ENCODE measurements at regions not wholly inside any gene's neighbourhood (a gene's known extent, or its start where the extent isn't known, plus 50 kb on each side); places are given as distances from the start of the nearest gene placed in this dataset.
"Not testable (repeated sequence)": the region's sequence is repeated elsewhere in the genome, so short reads cannot be mapped to it uniquely, and the experiment has no call there.

DNA sequence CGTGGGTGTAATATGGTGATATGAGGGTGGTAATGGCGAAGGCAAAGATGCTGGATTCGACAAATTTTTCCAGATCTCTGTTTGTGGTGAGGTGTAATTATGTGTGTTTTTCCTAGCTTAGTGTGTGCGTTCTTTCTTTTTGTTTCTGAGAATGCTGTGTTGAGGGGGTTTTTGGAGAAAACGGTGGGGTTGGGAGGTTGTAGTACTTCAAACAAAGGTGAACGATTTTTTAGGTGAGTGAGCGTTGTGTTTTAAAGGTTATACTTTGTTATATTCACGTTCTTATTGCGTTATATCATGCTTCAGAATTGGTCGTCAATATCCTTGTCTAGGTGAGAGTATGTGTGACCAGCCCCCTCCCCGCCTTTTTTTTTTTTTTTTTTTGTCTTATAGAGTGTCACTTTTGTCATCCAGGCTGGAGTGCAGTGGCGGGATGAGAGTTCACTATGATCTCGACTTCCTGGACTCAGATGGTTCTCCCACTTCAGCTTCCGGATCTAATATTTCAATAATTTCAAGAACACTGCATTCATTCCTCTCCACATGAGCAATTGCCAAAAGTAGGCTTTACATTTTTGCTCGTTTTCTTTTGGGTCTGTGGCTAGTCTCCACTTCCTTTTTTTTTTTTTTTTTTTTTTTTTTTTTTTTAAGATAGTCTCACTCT, 82.2 kb upstream of the RNU2-1 start:
- DNase-seq (ENCODE audit: low read depth), result no peak

DNA sequence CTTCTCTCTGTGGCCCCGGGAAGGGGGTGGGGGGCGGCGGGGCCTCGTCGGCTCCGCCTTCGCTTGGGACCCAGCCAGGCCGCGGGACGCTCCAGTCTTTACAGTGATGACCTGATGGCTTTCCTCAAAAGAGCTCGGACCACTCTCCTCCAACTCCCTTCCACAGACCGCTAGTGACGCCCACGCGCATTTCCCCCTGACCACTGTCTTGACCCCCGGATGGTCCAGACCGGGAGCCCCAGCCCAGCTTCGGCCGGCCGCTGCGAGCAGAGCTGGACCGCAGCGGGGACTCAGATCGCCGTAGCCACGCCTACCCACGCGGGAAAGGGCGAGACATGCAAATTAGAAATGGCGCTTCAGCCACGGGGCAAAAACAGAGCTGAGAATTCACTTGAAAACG, 81.6 kb upstream of the RNU2-1 start:
- DNase-seq (ENCODE audit: low read depth), result no peak

DNA sequence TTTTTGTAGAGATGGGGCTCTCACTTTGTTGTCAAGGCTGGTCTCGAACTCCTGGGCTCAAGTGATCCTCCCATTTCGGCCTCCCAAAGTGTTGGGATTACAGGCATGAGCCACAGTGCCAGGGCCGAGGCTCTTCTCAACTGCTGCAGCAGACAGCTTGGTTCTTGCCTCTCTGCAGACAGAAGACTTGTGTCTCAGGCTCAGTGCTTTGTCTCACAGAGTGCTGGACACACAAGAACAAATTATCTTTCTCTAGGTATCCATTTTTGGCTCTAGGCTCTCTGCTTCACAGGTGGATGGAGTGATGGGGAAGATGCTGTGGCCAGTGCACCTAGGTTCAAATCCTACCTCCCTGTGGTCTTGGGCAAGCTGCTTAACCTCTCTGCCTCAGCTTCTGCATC, 80.8 kb upstream of the RNU2-1 start:
- DNase-seq (ENCODE audit: low read depth), result no peak

- DNase-seq (ENCODE audit: low read depth), result no peak
These were observed 78.2 kb upstream of the RNU2-1 start for GRCh38 chr17:43312011-43312410.

GRCh38 chr17:43309505-43310332, 75.9 kb upstream of the RNU2-1 start:
- DNase-seq (ENCODE audit: low read depth), result no peak

GRCh38 chr17:43308999-43309398, 75.2 kb upstream of the RNU2-1 start:
- DNase-seq (ENCODE audit: low read depth), result no peak

GRCh38 chr17:43304792-43305191, 71.0 kb upstream of the RNU2-1 start:
- not testable (repeated sequence) for DNase-seq (ENCODE audit: low read depth)

GRCh38 chr17:43303049-43303448, 69.3 kb upstream of the RNU2-1 start:
- DNase-seq (ENCODE audit: low read depth), result not testable (repeated sequence)

DNA sequence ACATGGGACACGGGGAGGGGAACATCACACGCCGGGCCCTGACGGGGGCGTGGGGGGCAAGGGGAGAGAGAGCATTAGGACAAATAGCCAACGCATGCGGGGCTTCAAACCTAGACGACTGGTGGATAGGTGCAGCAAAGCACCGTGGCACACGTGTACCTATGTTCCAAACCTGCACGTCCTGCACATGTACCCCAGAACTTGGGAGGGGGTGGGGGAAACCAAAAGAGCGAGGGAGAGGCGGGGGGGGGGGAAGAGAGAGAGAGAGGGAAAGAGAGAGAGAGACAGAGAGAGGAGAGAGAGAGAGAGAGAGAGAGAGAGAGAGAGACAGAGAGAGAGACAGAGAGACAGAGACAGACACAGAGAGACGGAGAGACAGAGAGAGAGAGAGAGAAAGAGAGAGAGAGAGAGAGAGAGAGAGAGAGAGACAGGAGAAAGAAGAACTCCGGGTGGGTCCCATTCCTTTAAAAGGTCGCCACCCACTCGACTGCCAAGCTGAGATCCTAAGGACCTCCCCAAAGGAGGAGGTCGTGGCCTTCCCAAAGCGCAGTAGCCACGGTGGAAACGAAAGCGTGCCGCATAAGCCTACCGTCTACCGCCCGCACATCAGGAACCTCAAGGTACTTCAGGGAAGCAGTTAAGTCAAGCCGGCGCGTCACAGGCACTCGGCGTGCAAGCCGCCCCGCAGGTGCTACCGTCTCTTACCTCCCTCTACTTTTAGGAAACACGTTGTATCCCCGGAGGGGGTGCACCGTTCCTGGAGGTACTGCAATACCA, 65.7 kb upstream of the RNU2-1 start:
- not testable (repeated sequence) for DNase-seq (ENCODE audit: low read depth)

GRCh38 chr17:43289670-43290069, 55.9 kb upstream of the RNU2-1 start:
- DNase-seq (ENCODE audit: low read depth), result not testable (repeated sequence)

DNA sequence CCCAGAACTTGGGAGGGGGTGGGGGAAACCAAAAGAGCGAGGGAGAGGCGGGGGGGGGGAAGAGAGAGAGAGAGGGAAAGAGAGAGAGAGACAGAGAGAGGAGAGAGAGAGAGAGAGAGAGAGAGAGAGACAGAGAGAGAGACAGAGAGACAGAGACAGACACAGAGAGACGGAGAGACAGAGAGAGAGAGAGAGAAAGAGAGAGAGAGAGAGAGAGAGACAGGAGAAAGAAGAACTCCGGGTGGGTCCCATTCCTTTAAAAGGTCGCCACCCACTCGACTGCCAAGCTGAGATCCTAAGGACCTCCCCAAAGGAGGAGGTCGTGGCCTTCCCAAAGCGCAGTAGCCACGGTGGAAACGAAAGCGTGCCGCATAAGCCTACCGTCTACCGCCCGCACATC, 49.8 kb upstream of the RNU2-1 start:
- not testable (repeated sequence) for DNase-seq (ENCODE audit: low read depth)

Data from GM04504 (cell line).